ENCODE measurements at regions not wholly inside any gene's neighbourhood (a gene's known extent, or its start where the extent isn't known, plus 50 kb on each side); places are given as distances from the start of the nearest gene placed in this dataset.
A peak's percentile ranks its signal among the peaks of the same experiment; 100 is the strongest.

- no peak overlapping the region for H2BK15ac ChIP-seq (replicated peaks; ENCODE audit: low read depth)
- no CpG with 5 or more reads among the region's 3 CpGs for WGBS (ENCODE audit: extremely low coverage, insufficient coverage, low lambda C conversion rate)
- no peak overlapping the region for H4K5ac ChIP-seq (ENCODE audit: low read length)
- H4K8ac ChIP-seq (ENCODE audit: low read depth, low read length) = no peak overlapping the region
- no peak overlapping the region for H3K27ac ChIP-seq (ENCODE audit: low read depth, low read length)
- no peak overlapping the region for H2BK5ac ChIP-seq (ENCODE audit: low read length)
- H3K79me1 ChIP-seq (ENCODE audit: low read length) = no peaks in the 10 kb centered on the region
- H3K4me1 ChIP-seq (ENCODE audit: control insufficient read depth, low read depth, low read length) = no peaks in the 10 kb centered on the region
- no peaks in the 10 kb centered on the region for H3K79me2 ChIP-seq (ENCODE audit: control insufficient read depth, insufficient read depth, low read length)
- no peak overlapping the region for H3K4ac ChIP-seq (ENCODE audit: low read depth, low read length)
- no peak overlapping the region for H3K18ac ChIP-seq (ENCODE audit: low read length)
- H3K9ac ChIP-seq (ENCODE audit: low read length) = no peak overlapping the region
- no peak overlapping the region for H2BK120ac ChIP-seq (ENCODE audit: low read depth, low read length)
- H3K23ac ChIP-seq (ENCODE audit: low read length) = no peak overlapping the region
- no peak overlapping the region for H2AK5ac ChIP-seq (ENCODE audit: low read length)
- DNase-seq = no peak
- no peak overlapping the region for H3K4me2 ChIP-seq (ENCODE audit: low read length)
- no peak overlapping the region for H3K4me3 ChIP-seq (ENCODE audit: low read length)
- H3K36me3 ChIP-seq (ENCODE audit: control insufficient read depth, insufficient read depth, low read length) = no peaks in the 10 kb centered on the region
- no peaks in the 10 kb centered on the region for H3K27me3 ChIP-seq (ENCODE audit: insufficient read depth, low read length, poor library complexity)
- H3K56ac ChIP-seq (ENCODE audit: low read length) = no peak overlapping the region
Measured at GRCh38 chr3:27661797-27662196, 60.3 kb downstream of the EOMES start.

GRCh38 chr3:27659279-27660021 is 62.7 kb downstream of the EOMES start:
- no peak overlapping the region for H3K27ac ChIP-seq (ENCODE audit: low read depth, low read length)
- no peaks in the 10 kb centered on the region for H3K36me3 ChIP-seq (ENCODE audit: control insufficient read depth, insufficient read depth, low read length)
- H4K8ac ChIP-seq (ENCODE audit: low read depth, low read length) = no peak overlapping the region
- H3K4me2 ChIP-seq (ENCODE audit: low read length) = no peak overlapping the region
- peak; percentile 70 for DNase-seq
- no peak overlapping the region for H3K23ac ChIP-seq (ENCODE audit: low read length)
- H3K79me2 ChIP-seq (ENCODE audit: control insufficient read depth, insufficient read depth, low read length) = no peaks in the 10 kb centered on the region
- no peak overlapping the region for H3K9ac ChIP-seq (ENCODE audit: low read length)
- no peak overlapping the region for H2AK5ac ChIP-seq (ENCODE audit: low read length)
- H3K27me3 ChIP-seq (ENCODE audit: insufficient read depth, low read length, poor library complexity) = no peaks in the 10 kb centered on the region
- H3K4me1 ChIP-seq (ENCODE audit: control insufficient read depth, low read depth, low read length) = no peaks in the 10 kb centered on the region
- no peak overlapping the region for H3K56ac ChIP-seq (ENCODE audit: low read length)
- H2BK15ac ChIP-seq (replicated peaks; ENCODE audit: low read depth) = no peak overlapping the region
- H3K4me3 ChIP-seq (ENCODE audit: low read length) = no peak overlapping the region
- no peak overlapping the region for H2BK5ac ChIP-seq (ENCODE audit: low read length)
- no CpG with 5 or more reads among the region's 3 CpGs for WGBS (ENCODE audit: extremely low coverage, insufficient coverage, low lambda C conversion rate)
- no peak overlapping the region for H2BK120ac ChIP-seq (ENCODE audit: low read depth, low read length)
- no peak overlapping the region for H3K18ac ChIP-seq (ENCODE audit: low read length)
- H3K4ac ChIP-seq (ENCODE audit: low read depth, low read length) = no peak overlapping the region
- H3K79me1 ChIP-seq (ENCODE audit: low read length) = no peaks in the 10 kb centered on the region
- no peak overlapping the region for H4K5ac ChIP-seq (ENCODE audit: low read length)

GRCh38 chr3:27658741-27659140 is 63.4 kb downstream of the EOMES start:
- DNase-seq = no peak
- no peak overlapping the region for H4K8ac ChIP-seq (ENCODE audit: low read depth, low read length)
- no peak overlapping the region for H3K4me3 ChIP-seq (ENCODE audit: low read length)
- no peak overlapping the region for H4K5ac ChIP-seq (ENCODE audit: low read length)
- H3K36me3 ChIP-seq (ENCODE audit: control insufficient read depth, insufficient read depth, low read length) = no peaks in the 10 kb centered on the region
- no peak overlapping the region for H3K4ac ChIP-seq (ENCODE audit: low read depth, low read length)
- H3K56ac ChIP-seq (ENCODE audit: low read length) = no peak overlapping the region
- H3K23ac ChIP-seq (ENCODE audit: low read length) = no peak overlapping the region
- H2BK5ac ChIP-seq (ENCODE audit: low read length) = no peak overlapping the region
- no peaks in the 10 kb centered on the region for H3K27me3 ChIP-seq (ENCODE audit: insufficient read depth, low read length, poor library complexity)
- WGBS (ENCODE audit: extremely low coverage, insufficient coverage, low lambda C conversion rate) = no CpG with 5 or more reads among the region's 1 CpG
- no peaks in the 10 kb centered on the region for H3K79me1 ChIP-seq (ENCODE audit: low read length)
- no peaks in the 10 kb centered on the region for H3K4me1 ChIP-seq (ENCODE audit: control insufficient read depth, low read depth, low read length)
- H2AK5ac ChIP-seq (ENCODE audit: low read length) = no peak overlapping the region
- no peak overlapping the region for H2BK15ac ChIP-seq (replicated peaks; ENCODE audit: low read depth)
- no peak overlapping the region for H2BK120ac ChIP-seq (ENCODE audit: low read depth, low read length)
- no peak overlapping the region for H3K18ac ChIP-seq (ENCODE audit: low read length)
- no peak overlapping the region for H3K27ac ChIP-seq (ENCODE audit: low read depth, low read length)
- no peak overlapping the region for H3K9ac ChIP-seq (ENCODE audit: low read length)
- no peaks in the 10 kb centered on the region for H3K79me2 ChIP-seq (ENCODE audit: control insufficient read depth, insufficient read depth, low read length)
- no peak overlapping the region for H3K4me2 ChIP-seq (ENCODE audit: low read length)

GRCh38 chr3:27657871-27658270 is 64.3 kb downstream of the EOMES start:
- no peak overlapping the region for H3K56ac ChIP-seq (ENCODE audit: low read length)
- H3K27ac ChIP-seq (ENCODE audit: low read depth, low read length) = no peak overlapping the region
- no CpG with 5 or more reads among the region's 2 CpGs for whole genome bisulfite sequencing (ENCODE audit: extremely low coverage, insufficient coverage, low lambda C conversion rate)
- no peak overlapping the region for H3K9ac ChIP-seq (ENCODE audit: low read length)
- no peak overlapping the region for H3K23ac ChIP-seq (ENCODE audit: low read length)
- H4K8ac ChIP-seq (ENCODE audit: low read depth, low read length) = no peak overlapping the region
- no peak overlapping the region for H3K4ac ChIP-seq (ENCODE audit: low read depth, low read length)
- H3K79me1 ChIP-seq (ENCODE audit: low read length) = no peaks in the 10 kb centered on the region
- H3K4me3 ChIP-seq (ENCODE audit: low read length) = no peak overlapping the region
- H3K79me2 ChIP-seq (ENCODE audit: control insufficient read depth, insufficient read depth, low read length) = no peaks in the 10 kb centered on the region
- no peak overlapping the region for H2AK5ac ChIP-seq (ENCODE audit: low read length)
- no peaks in the 10 kb centered on the region for H3K27me3 ChIP-seq (ENCODE audit: insufficient read depth, low read length, poor library complexity)
- no peak overlapping the region for H3K4me2 ChIP-seq (ENCODE audit: low read length)
- no peak overlapping the region for H3K18ac ChIP-seq (ENCODE audit: low read length)
- no peaks in the 10 kb centered on the region for H3K36me3 ChIP-seq (ENCODE audit: control insufficient read depth, insufficient read depth, low read length)
- no peak overlapping the region for H2BK15ac ChIP-seq (replicated peaks; ENCODE audit: low read depth)
- no peak overlapping the region for H2BK120ac ChIP-seq (ENCODE audit: low read depth, low read length)
- no peak overlapping the region for H2BK5ac ChIP-seq (ENCODE audit: low read length)
- no peaks in the 10 kb centered on the region for H3K4me1 ChIP-seq (ENCODE audit: control insufficient read depth, low read depth, low read length)
- no peak overlapping the region for H4K5ac ChIP-seq (ENCODE audit: low read length)
- no peak for DNase-seq

GRCh38 chr3:27657404-27657803 is 64.7 kb downstream of the EOMES start:
- H3K56ac ChIP-seq (ENCODE audit: low read length) = no peak overlapping the region
- H3K4me1 ChIP-seq (ENCODE audit: control insufficient read depth, low read depth, low read length) = no peaks in the 10 kb centered on the region
- no peak overlapping the region for H2AK5ac ChIP-seq (ENCODE audit: low read length)
- no peak overlapping the region for H2BK120ac ChIP-seq (ENCODE audit: low read depth, low read length)
- no peak overlapping the region for H3K4me3 ChIP-seq (ENCODE audit: low read length)
- no peaks in the 10 kb centered on the region for H3K79me2 ChIP-seq (ENCODE audit: control insufficient read depth, insufficient read depth, low read length)
- no peaks in the 10 kb centered on the region for H3K36me3 ChIP-seq (ENCODE audit: control insufficient read depth, insufficient read depth, low read length)
- no peaks in the 10 kb centered on the region for H3K79me1 ChIP-seq (ENCODE audit: low read length)
- no peak overlapping the region for H3K27ac ChIP-seq (ENCODE audit: low read depth, low read length)
- H2BK15ac ChIP-seq (replicated peaks; ENCODE audit: low read depth) = no peak overlapping the region
- no peak overlapping the region for H4K5ac ChIP-seq (ENCODE audit: low read length)
- no peak overlapping the region for H3K23ac ChIP-seq (ENCODE audit: low read length)
- no CpG with 5 or more reads among the region's 4 CpGs for WGBS (ENCODE audit: extremely low coverage, insufficient coverage, low lambda C conversion rate)
- H3K18ac ChIP-seq (ENCODE audit: low read length) = no peak overlapping the region
- H2BK5ac ChIP-seq (ENCODE audit: low read length) = no peak overlapping the region
- no peak overlapping the region for H3K9ac ChIP-seq (ENCODE audit: low read length)
- H3K27me3 ChIP-seq (ENCODE audit: insufficient read depth, low read length, poor library complexity) = no peaks in the 10 kb centered on the region
- DNase-seq = no peak
- no peak overlapping the region for H3K4ac ChIP-seq (ENCODE audit: low read depth, low read length)
- H4K8ac ChIP-seq (ENCODE audit: low read depth, low read length) = no peak overlapping the region
- no peak overlapping the region for H3K4me2 ChIP-seq (ENCODE audit: low read length)

- Histone ChIP-seq H3K23ac (ENCODE audit: low read length) (no peak overlapping the region), H3K27ac (ENCODE audit: low read depth, low read length) (no peak overlapping the region), H3K27me3 (ENCODE audit: insufficient read depth, low read length, poor library complexity) (no peaks in the 10 kb centered on the region), H3K18ac (ENCODE audit: low read length) (no peak overlapping the region), H4K5ac (ENCODE audit: low read length) (no peak overlapping the region), H3K4me2 (ENCODE audit: low read length) (no peak overlapping the region), H3K4me1 (ENCODE audit: control insufficient read depth, low read depth, low read length) (no peaks in the 10 kb centered on the region), H2BK120ac (ENCODE audit: low read depth, low read length) (no peak overlapping the region), H3K79me2 (ENCODE audit: control insufficient read depth, insufficient read depth, low read length) (no peaks in the 10 kb centered on the region), H3K79me1 (ENCODE audit: low read length) (no peaks in the 10 kb centered on the region), H3K9ac (ENCODE audit: low read length) (no peak overlapping the region), H4K8ac (ENCODE audit: low read depth, low read length) (no peak overlapping the region), H3K4me3 (ENCODE audit: low read length) (no peak overlapping the region), H3K56ac (ENCODE audit: low read length) (no peak overlapping the region), H3K36me3 (ENCODE audit: control insufficient read depth, insufficient read depth, low read length) (no peaks in the 10 kb centered on the region), H2BK5ac (ENCODE audit: low read length) (no peak overlapping the region), H2AK5ac (ENCODE audit: low read length) (no peak overlapping the region), H3K4ac (ENCODE audit: low read depth, low read length) (no peak overlapping the region), H2BK15ac (replicated peaks; ENCODE audit: low read depth) (no peak overlapping the region)
- no CpG with 5 or more reads among the region's 1 CpG for WGBS (ENCODE audit: extremely low coverage, insufficient coverage, low lambda C conversion rate)
- DNase-seq = no peak
Measured at GRCh38 chr3:27656790-27657189, 65.3 kb downstream of the EOMES start.
